HG02981 (cell line): ENCODE measurements at regions not wholly inside any gene's neighbourhood (a gene's known extent, or its start where the extent isn't known, plus 50 kb on each side); places are given as distances from the start of the nearest gene placed in this dataset.
"Not testable (repeated sequence)": the region's sequence is repeated elsewhere in the genome, so short reads cannot be mapped to it uniquely, and the experiment has no call there.

Experiments
- ATAC-seq: cut with Tn5 transposase; IDR thresholded peaks from one replicate; pipeline ENCODE4 v1.9.1; 2021; ENCODE audit warnings: mild to moderate bottlenecking, moderate library complexity; ENCODE audit not compliant: unreplicated experiment

- ATAC-seq = no peak
These were observed 206.4 kb downstream of the LRRK2 start for GRCh38 chr12:40431169-40431568.

GRCh38 chr12:40435251-40435650 lies 210.5 kb downstream of the LRRK2 start:
- ATAC-seq = no peak

- no peak for ATAC-seq
These were observed 211.2 kb downstream of the LRRK2 start for GRCh38 chr12:40435951-40436350.

GRCh38 chr12:40436564-40436963 lies 211.8 kb downstream of the LRRK2 start:
- ATAC-seq = no peak

- no peak for ATAC-seq
These were observed 215.1 kb downstream of the LRRK2 start for GRCh38 chr12:40439771-40440492.

GRCh38 chr12:40444174-40444573 lies 219.4 kb downstream of the LRRK2 start:
- ATAC-seq = no peak

GRCh38 chr12:40446385-40446784 lies 221.6 kb downstream of the LRRK2 start:
- ATAC-seq = peak; percentile 79

GRCh38 chr12:40448523-40448922 lies 223.7 kb downstream of the LRRK2 start:
- not testable (repeated sequence) for ATAC-seq

GRCh38 chr12:40451661-40452060 lies 226.9 kb downstream of the LRRK2 start:
- ATAC-seq = no peak

- no peak for ATAC-seq
These were observed 228.1 kb upstream of the CNTN1 start for GRCh38 chr12:40464121-40464520.

- ATAC-seq = no peak
These were observed 222.5 kb upstream of the CNTN1 start for GRCh38 chr12:40469736-40470135.

GRCh38 chr12:40473962-40474361 lies 218.3 kb upstream of the CNTN1 start:
- ATAC-seq = no peak

- no peak for ATAC-seq
These were observed 217.6 kb upstream of the CNTN1 start for GRCh38 chr12:40474630-40475029.

GRCh38 chr12:40499856-40500255 lies 192.4 kb upstream of the CNTN1 start:
- ATAC-seq = no peak

- peak; percentile 49 for ATAC-seq
These were observed 189.9 kb upstream of the CNTN1 start for GRCh38 chr12:40502322-40502721.

GRCh38 chr12:40505327-40505726 lies 186.9 kb upstream of the CNTN1 start:
- no peak for ATAC-seq

GRCh38 chr12:40508421-40508820 lies 183.8 kb upstream of the CNTN1 start:
- no peak for ATAC-seq

- no peak for ATAC-seq
These were observed 180.9 kb upstream of the CNTN1 start for GRCh38 chr12:40511341-40511740.

GRCh38 chr12:40515041-40515816 lies 177.0 kb upstream of the CNTN1 start:
- ATAC-seq = peak; percentile 66

- no peak for ATAC-seq
These were observed 169.4 kb upstream of the CNTN1 start for GRCh38 chr12:40522837-40523236.

- ATAC-seq = no peak
These were observed 167.2 kb upstream of the CNTN1 start for GRCh38 chr12:40525054-40525453.

- ATAC-seq = no peak
These were observed 157.4 kb upstream of the CNTN1 start for GRCh38 chr12:40534828-40535227.
